Karpas-422 (cell line): ENCODE measurements at regions not wholly inside any gene's neighbourhood (a gene's known extent, or its start where the extent isn't known, plus 50 kb on each side); places are given as distances from the start of the nearest gene placed in this dataset.

ENCODE experiments used
- DNase-seq: peaks from one replicate; pipeline ENCODE4 v3.0.0-alpha.2; 2015
- H2AFZ ChIP-seq: fragments of 200-600 bp; sonication (generic); 2 replicates; pipeline ENCODE4 v1.6.1; 2014; ENCODE audit warnings: antibody characterized with exemption, low read length, mixed read lengths
- H3K27ac ChIP-seq: fragments of 200-600 bp; sonication (generic); 2 replicates; pipeline ENCODE4 v1.5.1; 2014; ENCODE audit warnings: mild to moderate bottlenecking, low read length, moderate library complexity
- H3K27me3 ChIP-seq: fragments of 200-600 bp; sonication (generic); 2 replicates; pipeline ENCODE4 v1.6.1; 2014; ENCODE audit warnings: low read length, mixed read lengths
- H3K36me3 ChIP-seq: fragments of 200-600 bp; sonication (generic); 2 replicates; pipeline ENCODE4 v1.6.1; 2014; ENCODE audit warnings: low read length, mixed read lengths; ENCODE audit not compliant: insufficient read depth
- H3K4me1 ChIP-seq: fragments of 200-600 bp; sonication (generic); 2 replicates; pipeline ENCODE4 v1.6.1; 2014; ENCODE audit warnings: mild to moderate bottlenecking, low read length, mixed read lengths
- H3K4me2 ChIP-seq: fragments of 200-600 bp; sonication (generic); 2 replicates; pipeline ENCODE4 v1.6.1; 2014; ENCODE audit warnings: low read length, low read depth, mild to moderate bottlenecking; ENCODE audit not compliant: poor library complexity, severe bottlenecking
- H3K4me3 ChIP-seq: fragments of 200-600 bp; sonication (generic); 2 replicates; pipeline ENCODE4 v1.5.1; 2014; ENCODE audit warnings: mild to moderate bottlenecking, antibody characterized with exemption, low read length, mixed read lengths
- H3K79me2 ChIP-seq: fragments of 200-600 bp; sonication (generic); 2 replicates; pipeline ENCODE4 v1.6.1; 2014; ENCODE audit warnings: mild to moderate bottlenecking, low read length, mixed read lengths
- H3K9ac ChIP-seq: fragments of 200-600 bp; sonication (generic); 2 replicates; pipeline ENCODE4 v1.6.0; 2014; ENCODE audit warnings: low read length
- H3K9me2 ChIP-seq: fragments of 200-600 bp; sonication (generic), shearing (Covaris generic); replicated peaks from 2 replicates; pipeline ENCODE4 v1.6.0; 2014; ENCODE audit warnings: mild to moderate bottlenecking, low read length, moderate library complexity; ENCODE audit not compliant: insufficient read depth
- H3K9me3 ChIP-seq: fragments of 300-700, 200-600 bp; sonication (generic); 2 replicates; pipeline ENCODE4 v1.6.1; 2014; ENCODE audit warnings: low read length, mixed read lengths
- H4K20me1 ChIP-seq: fragments of 200-600 bp; sonication (generic); 2 replicates; pipeline ENCODE4 v1.6.1; 2014; ENCODE audit warnings: mild to moderate bottlenecking, antibody characterized with exemption, low read length, low read depth; ENCODE audit not compliant: insufficient read depth

GRCh38 chr12:123045678-123046077 is 65.2 kb downstream of the ARL6IP4 start:
- H3K9me3 ChIP-seq: no peaks in the 10 kb centered on the region
- H3K9me2 ChIP-seq: no peaks in the 10 kb centered on the region
- no peaks in the 10 kb centered on the region for H3K27me3 ChIP-seq
- no peak overlapping the region for H3K9ac ChIP-seq
- H3K36me3 ChIP-seq: no peaks in the 10 kb centered on the region
- DNase-seq: no peak
- no peak overlapping the region for H3K4me2 ChIP-seq
- no peak overlapping the region for H3K4me3 ChIP-seq
- no peaks in the 10 kb centered on the region for H3K79me2 ChIP-seq
- H3K27ac ChIP-seq: no peak overlapping the region
- no peaks in the 10 kb centered on the region for H4K20me1 ChIP-seq
- H3K4me1 ChIP-seq: no peaks in the 10 kb centered on the region
- H2AFZ ChIP-seq: no peak overlapping the region

GRCh38 chr12:123044351-123044750 is 63.9 kb downstream of the ARL6IP4 start:
- no peaks in the 10 kb centered on the region for H4K20me1 ChIP-seq
- H3K9me2 ChIP-seq: no peaks in the 10 kb centered on the region
- H3K4me2 ChIP-seq: no peak overlapping the region
- DNase-seq: no peak
- H3K36me3 ChIP-seq: no peaks in the 10 kb centered on the region
- no peaks in the 10 kb centered on the region for H3K79me2 ChIP-seq
- no peak overlapping the region for H2AFZ ChIP-seq
- H3K27me3 ChIP-seq: no peaks in the 10 kb centered on the region
- H3K9me3 ChIP-seq: no peaks in the 10 kb centered on the region
- H3K9ac ChIP-seq: no peak overlapping the region
- H3K4me3 ChIP-seq: no peak overlapping the region
- H3K4me1 ChIP-seq: no peaks in the 10 kb centered on the region
- no peak overlapping the region for H3K27ac ChIP-seq

- Histone ChIP-seq H3K79me2 (no peaks in the 10 kb centered on the region), H3K9me2 (no peaks in the 10 kb centered on the region), H3K27ac (no peak overlapping the region), H3K9me3 (no peaks in the 10 kb centered on the region), H3K36me3 (no peaks in the 10 kb centered on the region), H3K9ac (no peak overlapping the region), H3K4me1 (no peaks in the 10 kb centered on the region), H2AFZ (no peak overlapping the region), H4K20me1 (no peaks in the 10 kb centered on the region), H3K4me2 (no peak overlapping the region), H3K27me3 (no peaks in the 10 kb centered on the region), H3K4me3 (no peak overlapping the region)
- DNase-seq: peak; percentile 72
These were observed 63.1 kb downstream of the ARL6IP4 start for GRCh38 chr12:123043536-123044001.

- DNase-seq: no peak
- H3K36me3 ChIP-seq: no peaks in the 10 kb centered on the region
- no peaks in the 10 kb centered on the region for H3K79me2 ChIP-seq
- H3K27me3 ChIP-seq: no peaks in the 10 kb centered on the region
- no peak overlapping the region for H3K27ac ChIP-seq
- H3K9me3 ChIP-seq: no peaks in the 10 kb centered on the region
- no peak overlapping the region for H3K4me2 ChIP-seq
- no peaks in the 10 kb centered on the region for H4K20me1 ChIP-seq
- H3K4me3 ChIP-seq: no peak overlapping the region
- no peaks in the 10 kb centered on the region for H3K9me2 ChIP-seq
- H3K4me1 ChIP-seq: no peaks in the 10 kb centered on the region
- no peak overlapping the region for H2AFZ ChIP-seq
- no peak overlapping the region for H3K9ac ChIP-seq
These were observed 62.4 kb downstream of the ARL6IP4 start for GRCh38 chr12:123042833-123043232.

- H3K36me3 ChIP-seq: no peaks in the 10 kb centered on the region
- H3K4me1 ChIP-seq: no peaks in the 10 kb centered on the region
- no peak overlapping the region for H2AFZ ChIP-seq
- no peaks in the 10 kb centered on the region for H4K20me1 ChIP-seq
- H3K9me2 ChIP-seq: no peaks in the 10 kb centered on the region
- DNase-seq: no peak
- H3K4me2 ChIP-seq: no peak overlapping the region
- H3K4me3 ChIP-seq: no peak overlapping the region
- H3K9ac ChIP-seq: no peak overlapping the region
- no peaks in the 10 kb centered on the region for H3K27me3 ChIP-seq
- no peaks in the 10 kb centered on the region for H3K9me3 ChIP-seq
- H3K79me2 ChIP-seq: no peaks in the 10 kb centered on the region
- no peak overlapping the region for H3K27ac ChIP-seq
These were observed 61.6 kb downstream of the ARL6IP4 start for GRCh38 chr12:123041811-123042655.

- no peaks in the 10 kb centered on the region for H3K27me3 ChIP-seq
- no peaks in the 10 kb centered on the region for H3K36me3 ChIP-seq
- no peaks in the 10 kb centered on the region for H3K9me2 ChIP-seq
- no peak overlapping the region for H3K4me3 ChIP-seq
- H3K4me1 ChIP-seq: no peaks in the 10 kb centered on the region
- no peak for DNase-seq
- H3K9me3 ChIP-seq: no peaks in the 10 kb centered on the region
- no peaks in the 10 kb centered on the region for H3K79me2 ChIP-seq
- H2AFZ ChIP-seq: no peak overlapping the region
- no peak overlapping the region for H3K4me2 ChIP-seq
- no peak overlapping the region for H3K27ac ChIP-seq
- no peaks in the 10 kb centered on the region for H4K20me1 ChIP-seq
- H3K9ac ChIP-seq: no peak overlapping the region
These were observed 60.6 kb downstream of the ARL6IP4 start for GRCh38 chr12:123041042-123041531.

- Histone ChIP-seq H3K9me2 (no peaks in the 10 kb centered on the region), H3K36me3 (no peaks in the 10 kb centered on the region), H2AFZ (no peak overlapping the region), H3K27ac (no peak overlapping the region), H3K27me3 (no peaks in the 10 kb centered on the region), H3K4me2 (no peak overlapping the region), H3K9me3 (no peaks in the 10 kb centered on the region), H3K79me2 (no peaks in the 10 kb centered on the region), H4K20me1 (no peaks in the 10 kb centered on the region), H3K4me1 (no peaks in the 10 kb centered on the region), H3K4me3 (no peak overlapping the region), H3K9ac (no peak overlapping the region)
- no peak for DNase-seq
These were observed 59.6 kb downstream of the ARL6IP4 start for GRCh38 chr12:123040106-123040505.

GRCh38 chr12:123038966-123039365 is 58.5 kb downstream of the ARL6IP4 start:
- DNase-seq: no peak
- Histone ChIP-seq H3K4me3 (no peak overlapping the region), H4K20me1 (no peaks in the 10 kb centered on the region), H3K9ac (no peak overlapping the region), H3K9me3 (no peaks in the 10 kb centered on the region), H3K79me2 (no peaks in the 10 kb centered on the region), H3K27me3 (no peaks in the 10 kb centered on the region), H3K9me2 (no peaks in the 10 kb centered on the region), H3K4me1 (no peaks in the 10 kb centered on the region), H2AFZ (no peak overlapping the region), H3K36me3 (no peaks in the 10 kb centered on the region), H3K27ac (no peak overlapping the region), H3K4me2 (no peak overlapping the region)
